H9 (cell line): ENCODE measurements at regions not wholly inside any gene's neighbourhood (a gene's known extent, or its start where the extent isn't known, plus 50 kb on each side); places are given as distances from the start of the nearest gene placed in this dataset.

Experiments used
- DNase-seq: peaks from one replicate; pipeline ENCODE4 v3.0.0-alpha.2; 2017
- H2AFZ ChIP-seq: one replicate; pipeline ENCODE4 v1.6.1; 2013; ENCODE audit warnings: mild to moderate bottlenecking, low read length, control low read depth, moderate library complexity
- H2AK5ac ChIP-seq: 2 replicates; pipeline ENCODE4 v1.6.1; 2013; ENCODE audit warnings: low read length, control low read depth, mixed read lengths; ENCODE audit not compliant: insufficient read length
- H2BK120ac ChIP-seq: one replicate; pipeline ENCODE4 v1.6.1; 2013; ENCODE audit warnings: low read depth, mild to moderate bottlenecking, low read length, control low read depth, inconsistent platforms; ENCODE audit not compliant: poor library complexity, severe bottlenecking
- H2BK12ac ChIP-seq: 2 replicates; pipeline ENCODE4 v1.6.1; 2013; ENCODE audit warnings: low read length, control low read depth, mixed read lengths, low read depth; ENCODE audit not compliant: insufficient read length
- H2BK15ac ChIP-seq: 2 replicates; pipeline ENCODE4 v1.6.1; 2013; ENCODE audit warnings: low read depth, low read length, control low read depth
- H2BK20ac ChIP-seq: one replicate; pipeline ENCODE4 v1.6.1; 2013; ENCODE audit warnings: low read depth, mild to moderate bottlenecking, low read length, control low read depth, inconsistent platforms; ENCODE audit not compliant: poor library complexity, severe bottlenecking
- H2BK5ac ChIP-seq: 2 replicates; pipeline ENCODE4 v1.6.1; 2013; ENCODE audit warnings: low read length, control low read depth, mixed read lengths; ENCODE audit not compliant: insufficient read length
- H3K14ac ChIP-seq: 2 replicates; pipeline ENCODE4 v1.6.1; 2013; ENCODE audit warnings: low read length, control low read depth; ENCODE audit not compliant: insufficient read depth
- H3K18ac ChIP-seq: 2 replicates; pipeline ENCODE4 v1.6.1; 2013; ENCODE audit warnings: low read depth, mild to moderate bottlenecking, mixed read lengths, low read length, control low read depth; ENCODE audit not compliant: insufficient read length
- H3K23ac ChIP-seq: 2 replicates; pipeline ENCODE4 v1.6.1; 2013; ENCODE audit warnings: low read length, control low read depth, mixed read lengths, low read depth; ENCODE audit not compliant: insufficient read length
- H3K23me2 ChIP-seq: 2 replicates; pipeline ENCODE4 v1.6.1; 2013; ENCODE audit warnings: low read depth, mild to moderate bottlenecking, mixed read lengths, low read length, control low read depth; ENCODE audit not compliant: insufficient read length, poor library complexity, severe bottlenecking
- H3K27ac ChIP-seq: 2 replicates; pipeline ENCODE4 v1.5.1; 2013; ENCODE audit warnings: low read length, control low read depth, mixed read lengths, low read depth; ENCODE audit not compliant: insufficient read length
- H3K27me3 ChIP-seq: 2 replicates; pipeline ENCODE4 v1.6.1; 2013; ENCODE audit warnings: low read length, control low read depth, inconsistent platforms; ENCODE audit not compliant: insufficient read depth
- H3K4ac ChIP-seq: 2 replicates; pipeline ENCODE4 v1.6.1; 2013; ENCODE audit warnings: low read depth, mild to moderate bottlenecking, control low read depth, inconsistent platforms, low read length, moderate library complexity
- H3K4me1 ChIP-seq: 2 replicates; pipeline ENCODE4 v1.6.1; 2013; ENCODE audit warnings: low read length, control low read depth, inconsistent platforms; ENCODE audit not compliant: insufficient read depth
- H3K4me2 ChIP-seq: 2 replicates; pipeline ENCODE4 v1.6.1; 2013; ENCODE audit warnings: low read length, control low read depth, mixed read lengths; ENCODE audit not compliant: insufficient read length, insufficient read depth
- H3K56ac ChIP-seq: 2 replicates; pipeline ENCODE4 v1.6.1; 2013; ENCODE audit warnings: low read depth, mild to moderate bottlenecking, mixed read lengths, low read length, control low read depth; ENCODE audit not compliant: insufficient read length
- H3K79me1 ChIP-seq: 2 replicates; pipeline ENCODE4 v1.6.1; 2013; ENCODE audit warnings: low read depth, mild to moderate bottlenecking, moderate library complexity, low read length, control low read depth, inconsistent platforms; ENCODE audit not compliant: insufficient read depth, poor library complexity, severe bottlenecking
- H3K79me2 ChIP-seq: 2 replicates; pipeline ENCODE4 v1.6.1; 2013; ENCODE audit warnings: low read length, control low read depth, inconsistent platforms; ENCODE audit not compliant: insufficient read depth
- H3K9ac ChIP-seq: 2 replicates; pipeline ENCODE4 v1.6.1; 2013; ENCODE audit warnings: low read length, control low read depth, mixed read lengths; ENCODE audit not compliant: insufficient read length; ENCODE audit errors: extremely low read depth
- H3K9me3 ChIP-seq: one replicate; pipeline ENCODE4 v1.6.1; 2013; ENCODE audit warnings: low read depth, low read length, inconsistent platforms; ENCODE audit not compliant: control insufficient read depth
- H3T11ph ChIP-seq: one replicate; pipeline ENCODE4 v1.6.1; 2013; ENCODE audit warnings: mild to moderate bottlenecking, low read length, control low read depth, inconsistent platforms
- H4K20me1 ChIP-seq: one replicate; pipeline ENCODE4 v1.6.1; 2013; ENCODE audit not compliant: control insufficient read depth, insufficient read length, insufficient read depth
- H4K5ac ChIP-seq: 2 replicates; pipeline ENCODE4 v1.6.1; 2013; ENCODE audit warnings: low read depth, mild to moderate bottlenecking, mixed read lengths, low read length, control low read depth; ENCODE audit not compliant: insufficient read length
- H4K8ac ChIP-seq: replicated peaks from 2 replicates; pipeline ENCODE4 v1.6.1; 2013; ENCODE audit warnings: low read length, control low read depth, mixed read lengths, low read depth; ENCODE audit not compliant: insufficient read length
- H4K91ac ChIP-seq: 2 replicates; pipeline ENCODE4 v1.6.1; 2013; ENCODE audit warnings: low read depth, mild to moderate bottlenecking, moderate library complexity, mixed read lengths, low read length, control low read depth; ENCODE audit not compliant: insufficient read length
- H3K27ac Mint-ChIP-seq, 3 experiments: 2 replicates in 2 of 3; 3 replicates in 1 of 3; pipeline ENCODE4 v1.8.0; 2020 to 2021; ENCODE audit warnings: mixed read lengths in 3 of 3, mild to moderate bottlenecking in 1 of 3, moderate library complexity in 1 of 3
- H3K27me3 Mint-ChIP-seq: 2 replicates; pipeline ENCODE4 v1.8.0; 2021; ENCODE audit warnings: low read depth, mild to moderate bottlenecking, moderate library complexity, mixed read lengths
- H3K36me3 Mint-ChIP-seq, 3 experiments: 2 replicates in 2 of 3; 3 replicates in 1 of 3; pipeline ENCODE4 v1.8.0; 2020 to 2021; ENCODE audit warnings: low read depth in 3 of 3, mixed read lengths in 3 of 3; ENCODE audit not compliant: insufficient read depth in 1 of 3
- H3K4me1 Mint-ChIP-seq, 2 experiments: 2 replicates each; pipeline ENCODE4 v1.8.0; 2020; ENCODE audit warnings: mixed read lengths in 2 of 2
- H3K4me3 Mint-ChIP-seq, 2 experiments: 2 replicates in 1 of 2; 3 replicates in 1 of 2; pipeline ENCODE4 v1.8.0; 2020 to 2021; ENCODE audit warnings: mild to moderate bottlenecking in 2 of 2, mixed read lengths in 2 of 2, moderate library complexity in 1 of 2
- H3K9me3 Mint-ChIP-seq, 2 experiments: 2 replicates in 1 of 2; 3 replicates in 1 of 2; pipeline ENCODE4 v1.8.0; 2020; ENCODE audit warnings: mild to moderate bottlenecking in 2 of 2, mixed read lengths in 2 of 2, moderate library complexity in 1 of 2
- CTCF ChIP-seq: fragments of 200-600 bp; sonication (generic); conservative IDR thresholded peaks from 3 replicates; pipeline ENCODE4 v1.8.0; 2021; ENCODE audit warnings: antibody characterized with exemption, mild to moderate bottlenecking
- whole genome bisulfite sequencing: extraction: QIAGEN DNeasy Blood & Tissue Kit; methylation state at CpG from one replicate; pipeline ENCODE4 v1.1.7; 2013; ENCODE audit warnings: missing lambda C conversion rate, low lambda C conversion rate, mixed read lengths; ENCODE audit not compliant: insufficient read length; ENCODE audit errors: extremely low coverage; 5-methylcytosine and 5-hydroxymethylcytosine counted together

GRCh38 chr5:120936652-120937051 is 472.6 kb downstream of the PRR16 start:
- Mint-ChIP-seq H3K27me3 (no peaks in the 10 kb centered on the region; the same call in 1 of the 2 replicates), H3K4me3 (no peak overlapping the region), H3K9me3 (no peaks in the 10 kb centered on the region), H3K36me3 (no peaks in the 10 kb centered on the region; a peak in 1 of 7 replicates), H3K4me1 (peaks cover 0 to 8% of the 10 kb centered on the region in 2 experiments; a peak in 3 of 4 replicates), H3K27ac (no peak overlapping the region)
- no peaks in the 10 kb centered on the region for H3K79me2 ChIP-seq
- H4K8ac ChIP-seq = no peak overlapping the region
- H3K27me3 ChIP-seq = no peaks in the 10 kb centered on the region
- H4K5ac ChIP-seq = no peak overlapping the region
- H3K4ac ChIP-seq = no peak overlapping the region
- no peak overlapping the region for H3K4me2 ChIP-seq
- H3K4me1 ChIP-seq = 0 out of 2 replicates have a peak, but pooled peaks cover under 1% of the 10 kb centered on the region
- H2BK20ac ChIP-seq = no peak overlapping the region
- no peak for TF ChIP-seq CTCF
- no peaks in the 10 kb centered on the region for H3K79me1 ChIP-seq
- DNase-seq = no peak
- H2AK5ac ChIP-seq = no peak overlapping the region
- H4K20me1 ChIP-seq = no peaks in the 10 kb centered on the region
- no peak overlapping the region for H3K14ac ChIP-seq
- no peak overlapping the region for H2BK120ac ChIP-seq
- no peak overlapping the region for H2BK15ac ChIP-seq
- WGBS = no CpG with 5 or more reads among the region's 31 CpGs
- no peak overlapping the region for H2BK12ac ChIP-seq
- H4K91ac ChIP-seq = no peak overlapping the region
- H3K23me2 ChIP-seq = no peaks in the 10 kb centered on the region
- no peak overlapping the region for H3K27ac ChIP-seq
- H2BK5ac ChIP-seq = no peak overlapping the region
- no peak overlapping the region for H3K56ac ChIP-seq
- no peak overlapping the region for H2AFZ ChIP-seq
- no peaks in the 10 kb centered on the region for H3K9me3 ChIP-seq
- no peak overlapping the region for H3K18ac ChIP-seq
- no peak overlapping the region for H3K9ac ChIP-seq
- no peak overlapping the region for H3K23ac ChIP-seq
- H3T11ph ChIP-seq = no peak overlapping the region
